ENCODE measurements at regions not wholly inside any gene's neighbourhood (a gene's known extent, or its start where the extent isn't known, plus 50 kb on each side); places are given as distances from the start of the nearest gene placed in this dataset.

- TF ChIP-seq FOXO4 (CRISPR knock-in tag; conservative IDR thresholded peaks at IDR 0.05) = no peak
- TF ChIP-seq REXO4 (CRISPR knock-in tag; IDR thresholded peaks at IDR 0.05; ENCODE audit: borderline replicate concordance) = no peak
- TF ChIP-seq ARID2 (CRISPR knock-in tag; IDR thresholded peaks at IDR 0.05; ENCODE audit: borderline replicate concordance) = no peak
- no peak for TF ChIP-seq EZH2 (conservative IDR thresholded peaks at IDR 0.05; ENCODE audit: low read depth, low read length)
These were observed 485.7 kb upstream of the ANO5 start (continued) for GRCh38 chr11:21707116-21707739.

DNA sequence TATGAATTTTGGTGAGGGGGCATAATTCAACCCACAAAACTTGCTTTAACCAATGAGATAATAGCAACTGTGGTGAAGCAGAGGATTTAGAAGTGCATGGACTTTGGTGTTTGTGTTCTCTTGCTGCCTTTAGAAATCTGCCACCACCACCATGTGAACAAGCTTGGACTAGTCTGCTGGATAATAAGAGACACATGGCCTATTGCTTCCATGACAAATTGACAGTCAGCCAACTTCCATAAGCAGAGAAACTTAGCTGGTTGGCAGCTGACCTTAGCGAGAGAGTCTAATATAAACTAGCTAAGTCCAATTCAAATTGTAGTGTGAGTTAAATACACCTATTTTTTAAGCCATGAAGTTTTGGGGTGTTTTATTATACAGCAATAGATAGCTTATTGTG is 482.1 kb upstream of the ANO5 start:
- Histone ChIP-seq H3K4me1 (ENCODE audit: insufficient read depth, low read length) (no peaks in the 10 kb centered on the region), H3K27ac (ENCODE audit: extremely low read length, insufficient read depth, low read length) (no peak overlapping the region), H3K79me2 (ENCODE audit: insufficient read depth, low read length) (no peaks in the 10 kb centered on the region), H2AFZ (ENCODE audit: low read length) (no peak overlapping the region), H3K9me3 (ENCODE audit: low read length) (peaks cover 20% of the 10 kb centered on the region; the same call in 1 of the 2 replicates), H3K27me3 (ENCODE audit: control insufficient read depth in 1 of 2, insufficient read depth in 2 of 2, low read length in 2 of 2) (no peaks in the 10 kb centered on the region), H3K4me3 (replicated peaks in 1 of 3; ENCODE audit: insufficient read depth in 1 of 3, low read depth in 2 of 3, low read length in 3 of 3) (no peak overlapping the region), H3K36me3 (replicated peaks in 1 of 2; ENCODE audit: control insufficient read depth in 1 of 2, insufficient read depth in 2 of 2, low read length in 2 of 2) (no peaks in the 10 kb centered on the region), H3K4me2 (ENCODE audit: low read depth, low read length) (no peak overlapping the region), H4K20me1 (ENCODE audit: insufficient read depth, low read length) (no peaks in the 10 kb centered on the region), H3K9ac (ENCODE audit: insufficient read depth, low read depth, low read length) (no peak overlapping the region)
- no TSS peak for BruUV-seq (replicated peaks)
- FAIRE-seq (no peak), DNase-seq (ENCODE audit: low spot score) (no peak), ATAC-seq (no peak)
- ChIA-PET CTCF (ENCODE audit: low intra/inter-chr PET ratio, low total read pairs) (no interaction called here), POLR2A (no interaction called here)
- WGBS (ENCODE audit: low lambda C conversion rate) = 0% methylated on average over 1 of the region's 1 CpG
- in situ Hi-C loops (cut with HindIII; ENCODE audit: extremely low pct_ligation_motif_present, low pct_unique_long_range_greater_than_20kb) (no loop called here), intact Hi-C loops (cut with micrococcal nuclease; ENCODE audit: unreplicated experiment) (no loop called here)
- TF ChIP-seq KMT2B (CRISPR knock-in tag; IDR thresholded peaks at IDR 0.05) (no peak), RFXANK (CRISPR knock-in tag; IDR thresholded peaks at IDR 0.05) (no peak), RCOR2 (CRISPR knock-in tag; IDR thresholded peaks at IDR 0.05) (no peak), ARID2 (CRISPR knock-in tag; IDR thresholded peaks at IDR 0.05; ENCODE audit: borderline replicate concordance) (no peak), NFIC (IDR thresholded peaks at IDR 0.05; ENCODE audit: low read length) (no peak)
- TF ChIP-seq, protein P1, sequence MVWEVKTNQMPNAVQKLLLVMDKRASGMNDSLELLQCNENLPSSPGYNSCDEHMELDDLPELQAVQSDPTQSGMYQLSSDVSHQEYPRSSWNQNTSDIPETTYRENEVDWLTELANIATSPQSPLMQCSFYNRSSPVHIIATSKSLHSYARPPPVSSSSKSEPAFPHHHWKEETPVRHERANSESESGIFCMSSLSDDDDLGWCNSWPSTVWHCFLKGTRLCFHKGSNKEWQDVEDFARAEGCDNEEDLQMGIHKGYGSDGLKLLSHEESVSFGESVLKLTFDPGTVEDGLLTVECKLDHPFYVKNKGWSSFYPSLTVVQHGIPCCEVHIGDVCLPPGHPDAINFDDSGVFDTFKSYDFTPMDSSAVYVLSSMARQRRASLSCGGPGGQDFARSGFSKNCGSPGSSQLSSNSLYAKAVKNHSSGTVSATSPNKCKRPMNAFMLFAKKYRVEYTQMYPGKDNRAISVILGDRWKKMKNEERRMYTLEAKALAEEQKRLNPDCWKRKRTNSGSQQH (CRISPR knock-in tag; IDR thresholded peaks at IDR 0.05; ENCODE audit: low read depth) = no peak
- TF ChIP-seq, protein P2, sequence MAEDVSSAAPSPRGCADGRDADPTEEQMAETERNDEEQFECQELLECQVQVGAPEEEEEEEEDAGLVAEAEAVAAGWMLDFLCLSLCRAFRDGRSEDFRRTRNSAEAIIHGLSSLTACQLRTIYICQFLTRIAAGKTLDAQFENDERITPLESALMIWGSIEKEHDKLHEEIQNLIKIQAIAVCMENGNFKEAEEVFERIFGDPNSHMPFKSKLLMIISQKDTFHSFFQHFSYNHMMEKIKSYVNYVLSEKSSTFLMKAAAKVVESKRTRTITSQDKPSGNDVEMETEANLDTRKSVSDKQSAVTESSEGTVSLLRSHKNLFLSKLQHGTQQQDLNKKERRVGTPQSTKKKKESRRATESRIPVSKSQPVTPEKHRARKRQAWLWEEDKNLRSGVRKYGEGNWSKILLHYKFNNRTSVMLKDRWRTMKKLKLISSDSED (CRISPR knock-in tag; IDR thresholded peaks at IDR 0.05) = no peak
